H9 (cell line): ENCODE measurements at regions not wholly inside any gene's neighbourhood (a gene's known extent, or its start where the extent isn't known, plus 50 kb on each side); places are given as distances from the start of the nearest gene placed in this dataset.

Source experiments
- DNase-seq: peaks from one replicate; pipeline ENCODE4 v3.0.0-alpha.2; 2017
- H2AFZ ChIP-seq: one replicate; pipeline ENCODE4 v1.6.1; 2013; ENCODE audit warnings: mild to moderate bottlenecking, low read length, control low read depth, moderate library complexity
- H2AK5ac ChIP-seq: 2 replicates; pipeline ENCODE4 v1.6.1; 2013; ENCODE audit warnings: low read length, control low read depth, mixed read lengths; ENCODE audit not compliant: insufficient read length
- H2BK120ac ChIP-seq: one replicate; pipeline ENCODE4 v1.6.1; 2013; ENCODE audit warnings: low read depth, mild to moderate bottlenecking, low read length, control low read depth, inconsistent platforms; ENCODE audit not compliant: poor library complexity, severe bottlenecking
- H2BK12ac ChIP-seq: 2 replicates; pipeline ENCODE4 v1.6.1; 2013; ENCODE audit warnings: low read length, control low read depth, mixed read lengths, low read depth; ENCODE audit not compliant: insufficient read length
- H2BK15ac ChIP-seq: 2 replicates; pipeline ENCODE4 v1.6.1; 2013; ENCODE audit warnings: low read depth, low read length, control low read depth
- H2BK20ac ChIP-seq: one replicate; pipeline ENCODE4 v1.6.1; 2013; ENCODE audit warnings: low read depth, mild to moderate bottlenecking, low read length, control low read depth, inconsistent platforms; ENCODE audit not compliant: poor library complexity, severe bottlenecking
- H2BK5ac ChIP-seq: 2 replicates; pipeline ENCODE4 v1.6.1; 2013; ENCODE audit warnings: low read length, control low read depth, mixed read lengths; ENCODE audit not compliant: insufficient read length
- H3K14ac ChIP-seq: 2 replicates; pipeline ENCODE4 v1.6.1; 2013; ENCODE audit warnings: low read length, control low read depth; ENCODE audit not compliant: insufficient read depth
- H3K18ac ChIP-seq: 2 replicates; pipeline ENCODE4 v1.6.1; 2013; ENCODE audit warnings: low read depth, mild to moderate bottlenecking, mixed read lengths, low read length, control low read depth; ENCODE audit not compliant: insufficient read length
- H3K23ac ChIP-seq: 2 replicates; pipeline ENCODE4 v1.6.1; 2013; ENCODE audit warnings: low read length, control low read depth, mixed read lengths, low read depth; ENCODE audit not compliant: insufficient read length
- H3K23me2 ChIP-seq: 2 replicates; pipeline ENCODE4 v1.6.1; 2013; ENCODE audit warnings: low read depth, mild to moderate bottlenecking, mixed read lengths, low read length, control low read depth; ENCODE audit not compliant: insufficient read length, poor library complexity, severe bottlenecking
- H3K27ac ChIP-seq: 2 replicates; pipeline ENCODE4 v1.5.1; 2013; ENCODE audit warnings: low read length, control low read depth, mixed read lengths, low read depth; ENCODE audit not compliant: insufficient read length
- H3K27me3 ChIP-seq: 2 replicates; pipeline ENCODE4 v1.6.1; 2013; ENCODE audit warnings: low read length, control low read depth, inconsistent platforms; ENCODE audit not compliant: insufficient read depth
- H3K4ac ChIP-seq: 2 replicates; pipeline ENCODE4 v1.6.1; 2013; ENCODE audit warnings: low read depth, mild to moderate bottlenecking, control low read depth, inconsistent platforms, low read length, moderate library complexity
- H3K4me1 ChIP-seq: 2 replicates; pipeline ENCODE4 v1.6.1; 2013; ENCODE audit warnings: low read length, control low read depth, inconsistent platforms; ENCODE audit not compliant: insufficient read depth
- H3K4me2 ChIP-seq: 2 replicates; pipeline ENCODE4 v1.6.1; 2013; ENCODE audit warnings: low read length, control low read depth, mixed read lengths; ENCODE audit not compliant: insufficient read length, insufficient read depth
- H3K56ac ChIP-seq: 2 replicates; pipeline ENCODE4 v1.6.1; 2013; ENCODE audit warnings: low read depth, mild to moderate bottlenecking, mixed read lengths, low read length, control low read depth; ENCODE audit not compliant: insufficient read length
- H3K79me1 ChIP-seq: 2 replicates; pipeline ENCODE4 v1.6.1; 2013; ENCODE audit warnings: low read depth, mild to moderate bottlenecking, moderate library complexity, low read length, control low read depth, inconsistent platforms; ENCODE audit not compliant: insufficient read depth, poor library complexity, severe bottlenecking
- H3K79me2 ChIP-seq: 2 replicates; pipeline ENCODE4 v1.6.1; 2013; ENCODE audit warnings: low read length, control low read depth, inconsistent platforms; ENCODE audit not compliant: insufficient read depth
- H3K9ac ChIP-seq: 2 replicates; pipeline ENCODE4 v1.6.1; 2013; ENCODE audit warnings: low read length, control low read depth, mixed read lengths; ENCODE audit not compliant: insufficient read length; ENCODE audit errors: extremely low read depth
- H3K9me3 ChIP-seq: one replicate; pipeline ENCODE4 v1.6.1; 2013; ENCODE audit warnings: low read depth, low read length, inconsistent platforms; ENCODE audit not compliant: control insufficient read depth
- H3T11ph ChIP-seq: one replicate; pipeline ENCODE4 v1.6.1; 2013; ENCODE audit warnings: mild to moderate bottlenecking, low read length, control low read depth, inconsistent platforms
- H4K20me1 ChIP-seq: one replicate; pipeline ENCODE4 v1.6.1; 2013; ENCODE audit not compliant: control insufficient read depth, insufficient read length, insufficient read depth
- H4K5ac ChIP-seq: 2 replicates; pipeline ENCODE4 v1.6.1; 2013; ENCODE audit warnings: low read depth, mild to moderate bottlenecking, mixed read lengths, low read length, control low read depth; ENCODE audit not compliant: insufficient read length
- H4K8ac ChIP-seq: replicated peaks from 2 replicates; pipeline ENCODE4 v1.6.1; 2013; ENCODE audit warnings: low read length, control low read depth, mixed read lengths, low read depth; ENCODE audit not compliant: insufficient read length
- H4K91ac ChIP-seq: 2 replicates; pipeline ENCODE4 v1.6.1; 2013; ENCODE audit warnings: low read depth, mild to moderate bottlenecking, moderate library complexity, mixed read lengths, low read length, control low read depth; ENCODE audit not compliant: insufficient read length
- H3K27ac Mint-ChIP-seq, 3 experiments: 2 replicates in 2 of 3; 3 replicates in 1 of 3; pipeline ENCODE4 v1.8.0; 2020 to 2021; ENCODE audit warnings: mixed read lengths in 3 of 3, mild to moderate bottlenecking in 1 of 3, moderate library complexity in 1 of 3
- H3K27me3 Mint-ChIP-seq: 2 replicates; pipeline ENCODE4 v1.8.0; 2021; ENCODE audit warnings: low read depth, mild to moderate bottlenecking, moderate library complexity, mixed read lengths
- H3K36me3 Mint-ChIP-seq, 3 experiments: 2 replicates in 2 of 3; 3 replicates in 1 of 3; pipeline ENCODE4 v1.8.0; 2020 to 2021; ENCODE audit warnings: low read depth in 3 of 3, mixed read lengths in 3 of 3; ENCODE audit not compliant: insufficient read depth in 1 of 3
- H3K4me1 Mint-ChIP-seq, 2 experiments: 2 replicates each; pipeline ENCODE4 v1.8.0; 2020; ENCODE audit warnings: mixed read lengths in 2 of 2
- H3K4me3 Mint-ChIP-seq, 2 experiments: 2 replicates in 1 of 2; 3 replicates in 1 of 2; pipeline ENCODE4 v1.8.0; 2020 to 2021; ENCODE audit warnings: mild to moderate bottlenecking in 2 of 2, mixed read lengths in 2 of 2, moderate library complexity in 1 of 2
- H3K9me3 Mint-ChIP-seq, 2 experiments: 2 replicates in 1 of 2; 3 replicates in 1 of 2; pipeline ENCODE4 v1.8.0; 2020; ENCODE audit warnings: mild to moderate bottlenecking in 2 of 2, mixed read lengths in 2 of 2, moderate library complexity in 1 of 2
- WGBS: extraction: QIAGEN DNeasy Blood & Tissue Kit; methylation state at CpG from one replicate; pipeline ENCODE4 v1.1.7; 2013; ENCODE audit warnings: missing lambda C conversion rate, low lambda C conversion rate, mixed read lengths; ENCODE audit not compliant: insufficient read length; ENCODE audit errors: extremely low coverage; 5-methylcytosine and 5-hydroxymethylcytosine counted together
- TF ChIP-seq, protein P1 (sequence below): fragments of 200-600 bp; sonication (generic); conservative IDR thresholded peaks from 3 replicates; pipeline ENCODE4 v1.8.0; 2021; ENCODE audit warnings: antibody characterized with exemption, mild to moderate bottlenecking

DNA sequence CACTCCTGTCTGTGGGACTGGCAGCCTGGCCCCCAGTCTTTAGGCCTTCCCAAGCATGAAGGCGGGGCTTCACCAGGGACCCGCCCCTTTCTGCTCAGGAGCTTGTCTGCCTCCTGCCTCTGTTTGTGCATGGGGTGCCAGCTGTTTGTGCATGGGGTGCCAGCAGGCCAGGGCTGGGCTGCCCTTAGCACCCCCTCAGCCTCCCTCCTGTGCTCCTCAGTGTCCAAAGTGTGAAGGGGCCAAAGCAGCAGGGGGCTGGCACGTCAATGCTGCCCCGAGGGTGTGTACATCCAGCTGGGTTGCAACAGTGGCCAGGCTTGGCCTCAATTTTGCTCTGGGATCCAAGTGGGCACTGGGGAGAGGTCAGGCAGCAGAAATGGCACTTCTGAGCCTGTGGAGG lies 298.0 kb upstream of the GALNT5 start:
- no peaks in the 10 kb centered on the region for H3K27me3 Mint-ChIP-seq
- no CpG with 5 or more reads among the region's 4 CpGs for WGBS
- no peak overlapping the region for H3K9ac ChIP-seq
- no peak overlapping the region for H2AFZ ChIP-seq
- H3T11ph ChIP-seq, result no peak overlapping the region
- H3K4ac ChIP-seq, result no peak overlapping the region
- H3K27me3 ChIP-seq, result no peaks in the 10 kb centered on the region
- no peak for DNase-seq
- H3K56ac ChIP-seq, result no peak overlapping the region
- no peak overlapping the region for H3K27ac ChIP-seq
- no peaks in the 10 kb centered on the region for H3K4me1 ChIP-seq
- peaks cover 16% of the 10 kb centered on the region for H3K9me3 ChIP-seq
- no peak overlapping the region for H4K5ac ChIP-seq
- no peak overlapping the region for H4K8ac ChIP-seq
- no peak overlapping the region for H2BK15ac ChIP-seq
- H3K79me1 ChIP-seq, result no peaks in the 10 kb centered on the region
- H3K23me2 ChIP-seq, result no peaks in the 10 kb centered on the region
- H3K27ac Mint-ChIP-seq, result no peak overlapping the region
- H3K36me3 Mint-ChIP-seq, result peaks cover 5 to 9% (median 7%) of the 10 kb centered on the region in 3 experiments; a peak in 5 of 7 replicates
- no peak overlapping the region for H2BK5ac ChIP-seq
- H3K18ac ChIP-seq, result no peak overlapping the region
- H2BK20ac ChIP-seq, result no peak overlapping the region
- H4K20me1 ChIP-seq, result no peaks in the 10 kb centered on the region
- H3K23ac ChIP-seq, result no peak overlapping the region
- no peak overlapping the region for H2AK5ac ChIP-seq
- H3K4me2 ChIP-seq, result no peak overlapping the region
- no peak overlapping the region for H2BK12ac ChIP-seq
- no peaks in the 10 kb centered on the region for H3K4me1 Mint-ChIP-seq
- H3K4me3 Mint-ChIP-seq, result no peak overlapping the region
- no peak overlapping the region; the same call in 1 of the 2 replicates for H3K14ac ChIP-seq
- no peak overlapping the region for H4K91ac ChIP-seq
- H3K79me2 ChIP-seq, result no peaks in the 10 kb centered on the region
- peaks cover 17 to 18% of the 10 kb centered on the region in 2 experiments for H3K9me3 Mint-ChIP-seq
- TF ChIP-seq, protein P1, sequence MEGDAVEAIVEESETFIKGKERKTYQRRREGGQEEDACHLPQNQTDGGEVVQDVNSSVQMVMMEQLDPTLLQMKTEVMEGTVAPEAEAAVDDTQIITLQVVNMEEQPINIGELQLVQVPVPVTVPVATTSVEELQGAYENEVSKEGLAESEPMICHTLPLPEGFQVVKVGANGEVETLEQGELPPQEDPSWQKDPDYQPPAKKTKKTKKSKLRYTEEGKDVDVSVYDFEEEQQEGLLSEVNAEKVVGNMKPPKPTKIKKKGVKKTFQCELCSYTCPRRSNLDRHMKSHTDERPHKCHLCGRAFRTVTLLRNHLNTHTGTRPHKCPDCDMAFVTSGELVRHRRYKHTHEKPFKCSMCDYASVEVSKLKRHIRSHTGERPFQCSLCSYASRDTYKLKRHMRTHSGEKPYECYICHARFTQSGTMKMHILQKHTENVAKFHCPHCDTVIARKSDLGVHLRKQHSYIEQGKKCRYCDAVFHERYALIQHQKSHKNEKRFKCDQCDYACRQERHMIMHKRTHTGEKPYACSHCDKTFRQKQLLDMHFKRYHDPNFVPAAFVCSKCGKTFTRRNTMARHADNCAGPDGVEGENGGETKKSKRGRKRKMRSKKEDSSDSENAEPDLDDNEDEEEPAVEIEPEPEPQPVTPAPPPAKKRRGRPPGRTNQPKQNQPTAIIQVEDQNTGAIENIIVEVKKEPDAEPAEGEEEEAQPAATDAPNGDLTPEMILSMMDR, result no peak
- no peak overlapping the region for H2BK120ac ChIP-seq
